H1 (cell line): ENCODE measurements at regions not wholly inside any gene's neighbourhood (a gene's known extent, or its start where the extent isn't known, plus 50 kb on each side); places are given as distances from the start of the nearest gene placed in this dataset.

Source experiments
- CTCF ChIA-PET: fragments of 300-600 bp; sonication (Branson Sonifier 250); formaldehyde crosslinking; loops from one replicate; lab custom pipeline; 2021; ENCODE audit not compliant: partially characterized antibody; lab: Charles Lee
- POLR2A ChIA-PET: fragments of 300-600 bp; sonication (Branson Sonifier 250); formaldehyde crosslinking; loops from one replicate; lab custom pipeline; 2021; ENCODE audit warnings: inconsistent platforms; ENCODE audit not compliant: partially characterized antibody; lab: Charles Lee
- DNase-seq, 2 experiments: peaks; one replicate each; pipeline versions ENCODE4 v3.0.0 to v3.0.0-alpha.2; 2010 to 2022; ENCODE audit warnings: low spot score in 2 of 2, low read depth in 1 of 2, mixed read lengths in 1 of 2
- FAIRE-seq: peaks from 2 replicates; lab custom pipeline; 2011; peaks lifted over from hg19 to GRCh38; lab: Jason Lieb, UNC
- H2AFZ ChIP-seq: 2 replicates; pipeline ENCODE4 v1.8.1; 2012; ENCODE audit warnings: low read length, inconsistent platforms
- H2AK5ac ChIP-seq: 2 replicates; pipeline ENCODE4 v1.6.1; 2013; ENCODE audit warnings: low read depth, low read length
- H2BK120ac ChIP-seq: replicated peaks from 2 replicates; pipeline ENCODE3; 2013; ENCODE audit warnings: low read depth, low read length, inconsistent platforms
- H2BK12ac ChIP-seq: 2 replicates; pipeline ENCODE4 v1.6.1; 2013; ENCODE audit warnings: low read depth, low read length
- H2BK15ac ChIP-seq: 2 replicates; pipeline ENCODE4 v1.6.1; 2013; ENCODE audit warnings: low read length
- H2BK20ac ChIP-seq: 2 replicates; pipeline ENCODE4 v1.6.1; 2013; ENCODE audit warnings: low read length
- H2BK5ac ChIP-seq: 2 replicates; pipeline ENCODE4 v1.6.1; 2013; ENCODE audit warnings: low read depth, low read length
- H3K14ac ChIP-seq: 2 replicates; pipeline ENCODE4 v1.6.1; 2013; ENCODE audit warnings: inconsistent platforms; ENCODE audit not compliant: insufficient read length
- H3K18ac ChIP-seq: 2 replicates; pipeline ENCODE4 v1.6.1; 2013; ENCODE audit warnings: low read length; ENCODE audit errors: extremely low read depth
- H3K23ac ChIP-seq: 2 replicates; pipeline ENCODE4 v1.6.1; 2013; ENCODE audit warnings: inconsistent platforms; ENCODE audit not compliant: insufficient read length
- H3K23me2 ChIP-seq: 2 replicates; pipeline ENCODE4 v1.6.1; 2013; ENCODE audit warnings: low read depth, low read length
- H3K27ac ChIP-seq: 2 replicates; pipeline ENCODE4 v1.6.1; 2011; ENCODE audit warnings: low read depth, low read length, inconsistent platforms
- H3K27me3 ChIP-seq, 4 experiments: replicated peaks in 1 of 4; 1 replicate in 1 of 4; 2 replicates in 3 of 4; pipeline versions ENCODE4 v1.6.1 to v1.8.1; 2011 to 2013; ENCODE audit warnings: low read length in 3 of 4, mild to moderate bottlenecking in 3 of 4, inconsistent platforms in 2 of 4, mixed read lengths in 2 of 4, moderate library complexity in 1 of 4; ENCODE audit not compliant: control insufficient read depth in 3 of 4, insufficient read depth in 3 of 4; ENCODE audit errors: extremely low read depth in 1 of 4
- H3K36me3 ChIP-seq, 4 experiments: 2 replicates each; pipeline versions ENCODE4 v1.6.1 to v1.8.1; 2011 to 2013; ENCODE audit warnings: mild to moderate bottlenecking in 4 of 4, low read length in 3 of 4, moderate library complexity in 2 of 4, control low read depth in 1 of 4, inconsistent platforms in 1 of 4; ENCODE audit not compliant: insufficient read depth in 4 of 4, control insufficient read depth in 2 of 4
- H3K4ac ChIP-seq: replicated peaks from 2 replicates; pipeline ENCODE3; 2013; ENCODE audit warnings: low read length, low read depth, mixed read lengths, inconsistent platforms; ENCODE audit not compliant: insufficient read length
- H3K4me1 ChIP-seq, 4 experiments: replicated peaks in 1 of 4; 1 replicate in 1 of 4; 2 replicates in 3 of 4; pipeline versions ENCODE4 v1.6.1 to v1.8.1; 2011 to 2013; ENCODE audit warnings: low read length in 3 of 4, inconsistent platforms in 2 of 4, mixed read lengths in 1 of 4; ENCODE audit not compliant: insufficient read depth in 4 of 4, control insufficient read depth in 3 of 4
- H3K4me2 ChIP-seq, 2 experiments: 2 replicates each; pipeline versions ENCODE4 v1.6.1 to v1.8.1; 2011 to 2013; ENCODE audit warnings: low read depth in 2 of 2, low read length in 2 of 2, control low read depth in 1 of 2, inconsistent platforms in 1 of 2, mild to moderate bottlenecking in 1 of 2; ENCODE audit not compliant: insufficient read depth in 1 of 2
- H3K4me3 ChIP-seq, 4 experiments: fragments of 200-600, 300-600 bp in 1 of 4; sonication (generic), shearing (Covaris generic), sonication (Bioruptor Twin) in 1 of 4; 2 replicates each; pipeline versions ENCODE4 v1.5.1 to v1.8.1; 2011 to 2016; ENCODE audit warnings: low read length in 4 of 4, low read depth in 3 of 4, control low read depth in 2 of 4, inconsistent platforms in 2 of 4, mild to moderate bottlenecking in 2 of 4, mixed read lengths in 1 of 4, moderate library complexity in 1 of 4; ENCODE audit not compliant: insufficient read depth in 2 of 4; ENCODE audit errors: extremely low read depth in 1 of 4
- H3K56ac ChIP-seq: replicated peaks from 2 replicates; pipeline ENCODE3; 2013; ENCODE audit warnings: low read depth, mild to moderate bottlenecking, mixed read lengths, low read length, inconsistent platforms; ENCODE audit not compliant: insufficient read length
- H3K79me1 ChIP-seq: 2 replicates; pipeline ENCODE4 v1.6.1; 2013; ENCODE audit warnings: low read depth, low read length, control low read depth
- H3K79me2 ChIP-seq, 2 experiments: 2 replicates each; pipeline versions ENCODE4 v1.6.1 to v1.8.1; 2012 to 2013; ENCODE audit warnings: low read length in 2 of 2, mild to moderate bottlenecking in 2 of 2, inconsistent platforms in 1 of 2; ENCODE audit not compliant: insufficient read depth in 2 of 2, control insufficient read depth in 1 of 2
- H3K9ac ChIP-seq, 4 experiments: replicated peaks in 1 of 4; 1 replicate in 1 of 4; 2 replicates in 3 of 4; pipeline versions ENCODE4 v1.6.1 to v1.8.1; 2011 to 2013; ENCODE audit warnings: low read depth in 3 of 4, low read length in 3 of 4, control low read depth in 2 of 4, mild to moderate bottlenecking in 2 of 4, moderate library complexity in 2 of 4, inconsistent platforms in 1 of 4; ENCODE audit errors: extremely low read depth in 1 of 4
- H3K9me3 ChIP-seq, 2 experiments: 2 replicates each; pipeline versions ENCODE4 v1.6.1 to v1.8.1; 2012 to 2013; ENCODE audit warnings: mild to moderate bottlenecking in 2 of 2, moderate library complexity in 2 of 2, control low read depth in 1 of 2, inconsistent platforms in 1 of 2, low read depth in 1 of 2, low read length in 1 of 2, mixed read lengths in 1 of 2; ENCODE audit not compliant: insufficient read depth in 2 of 2
- H4K20me1 ChIP-seq, 2 experiments: replicated peaks in 1 of 2; 2 replicates each; pipeline versions ENCODE3 to v1.8.1; 2011 to 2013; ENCODE audit warnings: inconsistent platforms in 2 of 2, low read length in 2 of 2, mild to moderate bottlenecking in 1 of 2; ENCODE audit not compliant: insufficient read depth in 2 of 2, control insufficient read depth in 1 of 2
- H4K5ac ChIP-seq: 2 replicates; pipeline ENCODE4 v1.6.1; 2013; ENCODE audit warnings: low read length, low read depth, mixed read lengths, inconsistent platforms; ENCODE audit not compliant: insufficient read length
- H4K8ac ChIP-seq: 2 replicates; pipeline ENCODE4 v1.8.0; 2013; ENCODE audit warnings: mild to moderate bottlenecking, moderate library complexity, low read length, inconsistent platforms; ENCODE audit not compliant: insufficient read depth; ENCODE audit errors: extremely low read depth
- H4K91ac ChIP-seq: replicated peaks from 2 replicates; pipeline ENCODE3; 2013; ENCODE audit warnings: low read length, mixed read lengths, inconsistent platforms; ENCODE audit not compliant: insufficient read length
- BRCA1 ChIP-seq: IDR thresholded peaks from 2 replicates; pipeline ENCODE4 v1.6.1; 2012; ENCODE audit warnings: low read depth, low read length, improper control_type of control experiment
- CHD2 ChIP-seq: IDR thresholded peaks from 2 replicates; pipeline ENCODE4 v1.6.1; 2012; ENCODE audit warnings: low read length, improper control_type of control experiment
- CTCF ChIP-seq, 3 experiments: IDR thresholded peaks; 1 replicate in 2 of 3; 2 replicates in 1 of 3; pipeline versions ENCODE4 v1.5.1 to v1.6.1; 2011; ENCODE audit warnings: low read length in 3 of 3, mild to moderate bottlenecking in 3 of 3, inconsistent platforms in 2 of 3, low read depth in 1 of 3, moderate library complexity in 1 of 3; ENCODE audit not compliant: insufficient read depth in 1 of 3; ENCODE audit errors: control extremely low read depth in 1 of 3
- JUN ChIP-seq: IDR thresholded peaks from 2 replicates; pipeline ENCODE4 v1.6.1; 2011; ENCODE audit warnings: low read depth, mild to moderate bottlenecking, improper control_type of control experiment, low read length
- POLR2A ChIP-seq, 2 experiments: IDR thresholded peaks; 1 replicate in 1 of 2; 2 replicates in 1 of 2; pipeline ENCODE4 v1.6.1; 2011; ENCODE audit warnings: low read depth in 2 of 2, low read length in 2 of 2, mild to moderate bottlenecking in 2 of 2; ENCODE audit errors: control extremely low read depth in 1 of 2
- SIN3A ChIP-seq, 2 experiments: IDR thresholded peaks in 1 of 2; conservative IDR thresholded peaks in 1 of 2; 2 replicates each; pipeline ENCODE4 v1.6.1; 2011 to 2012; ENCODE audit warnings: low read length in 2 of 2, improper control_type of control experiment in 1 of 2, low read depth in 1 of 2, mild to moderate bottlenecking in 1 of 2
- TEAD4 ChIP-seq: IDR thresholded peaks from 2 replicates; pipeline ENCODE4 v1.6.1; 2012; ENCODE audit warnings: low read depth, low read length, inconsistent platforms, mixed read lengths
- USF2 ChIP-seq: IDR thresholded peaks from 2 replicates; pipeline ENCODE4 v1.6.1; 2011; ENCODE audit warnings: low read length, improper control_type of control experiment
- WGBS, 2 experiments: shearing (Covaris generic) in 1 of 2; methylation state at CpG; one replicate each; pipeline versions ENCODE4 v1.1.6 to v1.1.7; 2013 to 2015; ENCODE audit warnings: low lambda C conversion rate in 2 of 2, mixed read lengths in 2 of 2, inconsistent platforms in 1 of 2, low coverage in 1 of 2, missing lambda C conversion rate in 1 of 2; ENCODE audit not compliant: insufficient replicate concordance in 2 of 2, insufficient coverage in 1 of 2, insufficient read length in 1 of 2; ENCODE audit errors: extremely low coverage in 1 of 2, missing lambda C conversion rate in 1 of 2; 5-methylcytosine and 5-hydroxymethylcytosine counted together

- no peak overlapping the region for H3K23ac ChIP-seq
- H4K8ac ChIP-seq, result no peak overlapping the region
- no peak overlapping the region for H2AFZ ChIP-seq
- WGBS, 2 experiments, result 91% methylated on average over 3 of the region's 3 CpGs; no CpG with 5 or more reads in 1 of the 2 experiments
- H3K27ac ChIP-seq, result no peak overlapping the region
- no peaks in the 10 kb centered on the region for H3K4me1 ChIP-seq
- no peak for FAIRE-seq
- ChIA-PET POLR2A (no interaction called here), CTCF (no interaction called here)
- no peak overlapping the region for H3K18ac ChIP-seq
- TF ChIP-seq POLR2A (IDR thresholded peaks at IDR 0.05; ENCODE audit: control extremely low read depth in 1 of 2, low read depth in 2 of 2, low read length in 2 of 2) (no peak), BRCA1 (no peak), TEAD4 (no peak), CTCF (IDR thresholded peaks at IDR 0.05; ENCODE audit: control extremely low read depth in 1 of 3, insufficient read depth in 1 of 3, low read depth in 1 of 3, low read length in 3 of 3) (no peak), SIN3A (conservative IDR thresholded peaks at IDR 0.05 in 1 of 2, IDR thresholded peaks at IDR 0.05 in 1 of 2; ENCODE audit: low read depth in 1 of 2, low read length in 2 of 2) (no peak), USF2 (no peak), JUN (no peak), CHD2 (no peak)
- no peaks in the 10 kb centered on the region for H3K23me2 ChIP-seq
- H3K27me3 ChIP-seq, result no peaks in the 10 kb centered on the region
- H3K56ac ChIP-seq, result no peak overlapping the region
- no peak overlapping the region for H4K5ac ChIP-seq
- no peak overlapping the region for H2BK5ac ChIP-seq
- H3K4me3 ChIP-seq, result no peak overlapping the region
- H2BK12ac ChIP-seq, result no peak overlapping the region
- H2BK15ac ChIP-seq, result no peak overlapping the region
- no peak overlapping the region for H3K4ac ChIP-seq
- no peaks in the 10 kb centered on the region for H3K79me2 ChIP-seq
- H2BK120ac ChIP-seq, result no peak overlapping the region
- no peak overlapping the region for H2AK5ac ChIP-seq
- H3K14ac ChIP-seq, result no peak overlapping the region
- H3K9ac ChIP-seq, result no peak overlapping the region
- H2BK20ac ChIP-seq, result no peak overlapping the region
- H3K36me3 ChIP-seq, result no peaks in the 10 kb centered on the region
- no peaks in the 10 kb centered on the region for H3K79me1 ChIP-seq
- no peak overlapping the region for H4K91ac ChIP-seq
- no peak overlapping the region for H3K4me2 ChIP-seq
- no peak for DNase-seq
- H4K20me1 ChIP-seq, result no peaks in the 10 kb centered on the region
- H3K9me3 ChIP-seq, result no peaks in the 10 kb centered on the region
These were observed 679.0 kb upstream of the CA10 start for GRCh38 chr17:52837492-52837891.
